ENCODE measurements at regions not wholly inside any gene's neighbourhood (a gene's known extent, or its start where the extent isn't known, plus 50 kb on each side); places are given as distances from the start of the nearest gene placed in this dataset.
A peak's percentile ranks its signal among the peaks of the same experiment; 100 is the strongest.

DNA sequence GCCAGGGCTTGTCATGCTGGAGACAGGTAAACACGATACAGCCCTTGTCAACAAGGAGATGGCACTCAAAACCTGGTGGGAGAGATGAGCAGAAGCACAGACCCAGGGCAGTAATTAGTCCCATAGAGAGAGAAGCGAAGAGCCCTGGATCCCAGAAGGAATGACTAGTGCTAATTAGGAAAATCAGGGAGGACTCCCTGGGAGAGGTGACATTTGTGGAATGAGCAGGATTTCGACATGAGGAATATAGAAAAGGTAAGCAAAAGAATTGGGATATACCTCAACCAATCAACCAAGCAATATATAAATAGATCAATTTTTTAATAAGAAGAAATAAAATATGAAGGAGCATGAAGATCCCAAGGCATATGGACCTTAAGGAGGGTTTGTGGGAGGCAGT lies 98.5 kb upstream of the GJB5 start:
- no peak for DNase-seq
- in situ Hi-C loops (cut with HindIII; ENCODE audit: low pct_ligation_motif_present, low pct_unique_long_range_greater_than_20kb, low sequenced_read_pairs) = no loop called here

DNA sequence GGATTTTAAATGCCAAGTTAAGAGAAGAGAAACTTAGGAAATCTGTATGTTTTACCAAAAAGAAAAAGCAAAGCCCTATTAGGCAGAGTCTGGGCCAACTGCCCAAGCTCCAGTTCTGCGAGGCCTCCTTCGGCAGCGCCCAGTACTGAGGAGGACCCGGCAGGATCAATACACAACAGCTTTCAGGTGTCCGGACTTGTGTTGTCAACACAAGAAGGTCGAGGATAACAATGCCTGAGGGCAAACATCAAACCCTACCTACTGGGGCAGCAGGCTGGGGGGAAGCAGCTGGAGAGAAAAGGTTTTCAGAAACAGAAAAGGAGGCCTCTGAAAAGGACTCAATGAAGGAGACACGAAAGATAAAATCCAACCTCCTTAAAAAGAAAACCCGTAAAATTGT lies 98.1 kb upstream of the GJB5 start:
- no peak for DNase-seq
- in situ Hi-C loops (cut with HindIII; ENCODE audit: low pct_ligation_motif_present, low pct_unique_long_range_greater_than_20kb, low sequenced_read_pairs) = no loop called here

DNA sequence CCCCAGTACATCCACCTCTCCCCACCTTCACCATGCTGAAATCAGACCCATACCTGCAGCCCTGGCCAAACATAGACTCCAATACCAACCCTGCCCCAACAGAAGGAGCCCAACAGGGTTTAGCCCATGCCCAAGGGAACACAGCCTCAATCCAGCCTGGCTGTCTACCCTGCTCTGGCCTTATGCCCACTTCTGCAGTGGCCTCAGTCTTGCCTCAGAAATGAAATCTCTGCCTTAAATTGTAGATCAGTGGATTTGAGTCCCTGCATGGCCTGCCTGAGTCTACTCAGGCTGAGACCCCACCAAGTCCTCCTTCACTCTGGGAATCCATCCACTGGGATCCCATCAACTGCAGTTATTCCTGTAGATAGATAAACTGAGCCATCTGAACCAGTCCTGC lies 97.6 kb upstream of the GJB5 start:
- in situ Hi-C loops (cut with HindIII; ENCODE audit: low pct_ligation_motif_present, low pct_unique_long_range_greater_than_20kb, low sequenced_read_pairs) = no loop called here
- DNase-seq = no peak

DNA sequence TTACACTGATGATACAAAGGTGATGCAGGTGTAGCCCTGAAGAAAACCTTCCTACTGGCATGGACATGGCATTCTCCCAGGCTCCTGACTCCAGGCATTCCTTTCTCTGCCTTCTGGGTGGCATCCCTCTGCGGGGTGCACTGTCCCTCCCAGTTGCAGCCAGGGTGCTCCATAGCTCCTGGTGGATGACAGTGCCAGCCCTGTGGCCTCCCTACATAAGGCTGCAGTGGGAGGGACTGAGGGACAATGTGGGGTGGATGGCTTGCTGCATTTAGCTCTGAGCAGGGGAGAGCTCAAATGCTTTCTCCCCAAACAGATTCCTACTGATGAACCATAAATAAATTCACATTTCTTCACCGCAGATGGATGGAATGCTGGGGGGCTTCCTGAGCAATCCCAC lies 97.0 kb upstream of the GJB5 start:
- DNase-seq = no peak
- in situ Hi-C loops (cut with HindIII; ENCODE audit: low pct_ligation_motif_present, low pct_unique_long_range_greater_than_20kb, low sequenced_read_pairs) = no loop called here

DNA sequence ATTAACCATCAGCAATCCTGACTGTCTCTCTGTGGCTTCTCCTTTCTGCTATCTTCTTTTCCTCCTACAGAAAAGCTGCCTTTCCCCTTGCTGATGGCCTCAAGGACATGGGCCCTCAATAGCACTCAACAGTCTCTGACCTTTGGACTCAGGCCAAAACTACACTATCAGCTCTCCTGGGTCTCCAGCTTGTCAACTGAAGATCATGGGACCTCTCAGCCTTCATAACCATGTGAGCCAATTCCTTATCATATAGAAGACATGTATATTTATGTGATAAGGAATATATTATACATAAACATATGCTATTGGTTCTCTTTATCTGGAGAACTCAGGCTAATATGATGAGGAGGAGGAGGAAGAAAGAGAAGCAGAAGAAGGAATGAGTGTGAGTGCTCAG lies 91.8 kb upstream of the GJB5 start:
- in situ Hi-C loops (cut with HindIII; ENCODE audit: low pct_ligation_motif_present, low pct_unique_long_range_greater_than_20kb, low sequenced_read_pairs) = no loop called here
- DNase-seq = no peak

DNA sequence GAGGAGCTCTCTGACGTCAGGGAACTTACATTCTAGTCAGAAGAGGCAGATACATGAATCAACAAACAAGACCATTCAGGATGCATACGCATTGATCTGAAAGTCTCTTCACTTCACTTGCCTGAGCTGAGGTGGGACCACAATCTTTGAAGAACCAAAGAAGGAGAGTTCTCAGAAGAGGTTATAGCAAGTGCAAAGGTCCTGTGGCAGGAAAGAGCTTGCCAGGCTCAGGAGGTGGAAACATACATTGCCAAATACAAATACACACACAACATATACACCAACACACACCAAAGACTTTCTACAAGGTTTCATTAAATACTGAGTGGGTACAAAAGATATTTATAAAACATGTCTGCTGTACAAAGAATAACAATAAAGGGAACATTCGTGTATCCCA lies 86.8 kb upstream of the GJB5 start:
- no peak for DNase-seq
- in situ Hi-C loops (cut with HindIII; ENCODE audit: low pct_ligation_motif_present, low pct_unique_long_range_greater_than_20kb, low sequenced_read_pairs) = no loop called here

DNA sequence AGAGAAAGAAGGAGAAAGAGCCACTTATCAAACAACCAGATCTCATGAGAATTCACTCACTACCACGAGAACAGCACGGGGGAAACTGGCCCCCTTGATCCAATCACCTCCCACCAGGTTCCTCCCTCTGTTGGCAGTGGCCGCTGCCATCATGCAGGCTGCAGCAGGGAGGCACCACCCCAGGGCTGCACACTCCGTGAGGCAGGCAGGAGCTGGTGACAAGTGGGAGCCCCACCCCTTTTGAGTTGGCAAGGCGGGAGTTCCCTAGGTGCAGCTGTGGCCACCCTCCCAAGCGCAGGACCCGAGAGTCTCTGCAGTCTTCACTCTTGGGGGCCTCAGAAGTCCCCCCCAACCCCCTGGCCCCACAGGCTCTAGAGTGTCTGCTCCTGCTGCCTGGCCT lies 83.9 kb upstream of the GJB5 start:
- in situ Hi-C loops (cut with HindIII; ENCODE audit: low pct_ligation_motif_present, low pct_unique_long_range_greater_than_20kb, low sequenced_read_pairs) = no loop called here
- DNase-seq = no peak

DNA sequence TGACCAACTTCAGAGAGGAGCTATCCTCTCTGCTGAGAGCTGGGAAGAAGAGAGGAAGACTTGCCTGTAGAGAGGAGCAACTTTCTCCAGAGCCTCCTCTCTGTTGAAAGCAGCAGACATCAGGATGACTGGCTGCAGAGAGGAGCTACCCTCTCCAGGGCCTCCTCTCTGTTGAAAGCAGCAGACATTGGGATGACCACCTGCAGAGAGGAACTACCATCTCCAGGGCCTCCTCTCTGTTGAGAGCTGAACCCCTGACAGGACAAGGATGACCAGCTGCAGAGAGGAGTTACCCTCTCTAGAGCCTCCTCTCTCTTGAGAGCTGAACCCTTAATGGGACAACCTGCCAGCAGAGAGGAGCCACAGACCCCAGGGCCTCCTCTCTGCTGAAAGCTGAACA lies 83.0 kb upstream of the GJB5 start:
- in situ Hi-C loops (cut with HindIII; ENCODE audit: low pct_ligation_motif_present, low pct_unique_long_range_greater_than_20kb, low sequenced_read_pairs) = no loop called here
- DNase-seq = no peak

DNA sequence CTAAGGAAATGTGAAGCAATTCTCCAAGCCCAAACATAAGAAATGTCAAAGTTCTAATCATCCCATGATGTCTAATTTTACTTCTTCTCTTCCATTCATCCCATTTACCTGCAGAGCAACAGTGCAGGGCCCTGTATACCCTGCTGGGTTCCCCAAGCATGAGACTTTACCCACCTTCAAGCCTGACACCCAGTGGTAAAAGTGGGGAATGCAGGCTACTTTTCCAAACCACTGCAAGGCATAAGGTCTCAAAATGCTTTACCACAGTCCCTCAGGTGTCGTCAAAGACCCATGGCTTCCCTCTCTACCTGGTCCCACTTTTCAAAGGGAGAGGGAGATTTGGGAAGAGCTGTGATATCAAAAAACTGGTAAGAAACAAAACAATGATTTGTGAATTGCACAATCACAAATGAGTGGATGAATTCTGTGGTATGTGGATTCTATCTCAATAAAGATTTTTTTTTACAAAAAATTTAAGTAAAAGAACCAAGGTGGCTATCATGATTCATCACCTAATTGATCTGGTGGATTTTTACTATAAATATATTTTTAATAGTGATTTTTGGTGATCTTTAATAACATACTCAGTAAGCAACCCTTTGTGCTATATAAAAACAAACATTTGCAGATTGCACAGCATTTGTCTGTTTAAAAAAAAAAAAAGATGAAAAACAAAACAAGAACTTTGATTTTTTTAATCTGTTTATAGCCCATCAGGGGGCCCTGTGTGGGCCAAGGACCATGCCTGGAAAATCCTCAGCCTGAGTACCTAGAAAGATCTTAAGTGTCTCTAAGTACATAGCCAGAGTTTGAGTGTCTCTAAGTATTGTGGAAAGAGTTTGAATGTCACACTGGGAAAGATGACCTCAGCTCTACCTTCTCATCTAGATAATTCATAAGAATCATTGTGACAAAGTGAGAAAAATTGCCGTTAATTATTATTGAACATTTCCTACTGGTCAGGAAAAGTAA lies 73.1 kb upstream of the GJB5 start:
- DNase-seq = peak; percentile 34

DNA sequence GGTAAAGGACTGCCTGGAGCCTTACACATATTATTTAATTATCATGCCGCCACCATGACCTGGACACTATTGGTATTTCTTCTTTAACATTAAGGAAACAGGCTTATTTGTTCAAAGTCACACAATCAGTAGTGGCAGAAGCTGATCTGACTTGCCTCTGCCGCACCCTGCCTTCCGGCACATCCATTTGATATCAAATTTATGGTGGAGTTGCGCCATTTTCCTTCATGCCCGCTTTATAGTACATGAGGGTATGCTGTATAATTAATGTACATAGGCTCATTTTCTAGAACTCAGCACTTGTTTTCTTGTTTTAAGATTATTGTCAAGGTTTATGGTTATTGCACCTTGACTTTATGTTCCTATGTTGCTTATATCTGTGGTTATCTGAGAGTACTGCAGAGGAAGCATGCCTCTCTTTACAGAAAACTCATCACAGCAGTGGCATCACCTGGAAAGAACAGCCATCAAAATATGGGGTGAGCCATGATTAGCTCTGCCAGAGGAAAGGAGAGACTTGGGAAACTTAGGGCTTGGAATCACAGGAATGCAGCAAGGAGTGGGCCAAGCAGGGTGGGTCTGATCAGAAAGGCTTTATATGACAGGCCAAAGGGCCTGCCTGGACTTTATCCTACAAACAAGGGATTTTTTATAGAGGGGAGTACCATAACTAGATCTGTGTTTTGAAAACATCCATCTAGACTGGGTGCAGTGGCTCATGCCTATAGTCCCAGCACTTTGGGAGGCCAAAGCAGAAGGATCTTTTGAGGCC lies 72.2 kb upstream of the GJB5 start:
- DNase-seq = no peak
- in situ Hi-C loops (cut with HindIII; ENCODE audit: low pct_ligation_motif_present, low pct_unique_long_range_greater_than_20kb, low sequenced_read_pairs) = no loop called here

More for the DNA sequence above, 73.1 kb upstream of the GJB5 start:
- in situ Hi-C loops (cut with HindIII; ENCODE audit: low pct_ligation_motif_present, low pct_unique_long_range_greater_than_20kb, low sequenced_read_pairs) = no loop called here

DNA sequence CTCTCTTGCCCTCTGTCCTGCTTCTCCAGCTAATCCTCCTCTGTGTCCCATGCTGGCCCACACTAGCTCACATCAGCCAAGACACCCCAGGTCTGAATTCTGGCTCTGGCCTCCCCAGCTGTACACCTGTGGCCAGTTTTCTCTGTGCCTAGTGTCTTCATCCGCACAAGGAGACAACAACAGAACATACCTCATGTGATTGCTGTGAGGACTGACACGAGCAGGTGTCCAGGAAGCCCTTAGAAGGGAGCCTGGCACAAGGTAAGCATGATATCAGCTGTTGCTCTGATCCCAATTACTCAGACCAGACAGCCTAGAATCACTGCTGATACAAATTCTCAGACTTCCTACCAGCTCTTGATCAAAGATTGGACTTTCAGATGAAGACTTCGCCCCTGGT lies 71.2 kb upstream of the GJB5 start:
- in situ Hi-C loops (cut with HindIII; ENCODE audit: low pct_ligation_motif_present, low pct_unique_long_range_greater_than_20kb, low sequenced_read_pairs) = no loop called here
- DNase-seq = no peak

DNA sequence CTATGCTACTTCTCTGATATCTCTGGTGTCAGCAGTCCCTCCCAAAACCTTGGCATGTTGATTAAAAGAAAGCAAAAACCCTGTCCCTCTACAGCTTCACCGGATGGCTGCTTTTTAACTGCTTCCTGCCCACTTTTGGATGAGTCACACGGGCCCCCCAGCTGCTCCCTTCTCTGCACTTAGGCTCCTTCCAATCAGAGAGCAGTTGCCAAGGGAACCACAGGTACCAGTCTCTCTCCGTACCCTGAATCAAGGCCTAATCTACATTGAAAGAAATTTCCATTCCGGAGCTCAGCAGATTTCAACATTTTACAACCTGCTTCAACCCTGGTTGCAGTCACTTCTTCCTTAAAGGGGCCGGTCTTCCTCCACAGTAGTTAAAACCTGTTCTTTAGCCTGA lies 70.6 kb upstream of the GJB5 start:
- in situ Hi-C loops (cut with HindIII; ENCODE audit: low pct_ligation_motif_present, low pct_unique_long_range_greater_than_20kb, low sequenced_read_pairs) = no loop called here
- no peak for DNase-seq

DNA sequence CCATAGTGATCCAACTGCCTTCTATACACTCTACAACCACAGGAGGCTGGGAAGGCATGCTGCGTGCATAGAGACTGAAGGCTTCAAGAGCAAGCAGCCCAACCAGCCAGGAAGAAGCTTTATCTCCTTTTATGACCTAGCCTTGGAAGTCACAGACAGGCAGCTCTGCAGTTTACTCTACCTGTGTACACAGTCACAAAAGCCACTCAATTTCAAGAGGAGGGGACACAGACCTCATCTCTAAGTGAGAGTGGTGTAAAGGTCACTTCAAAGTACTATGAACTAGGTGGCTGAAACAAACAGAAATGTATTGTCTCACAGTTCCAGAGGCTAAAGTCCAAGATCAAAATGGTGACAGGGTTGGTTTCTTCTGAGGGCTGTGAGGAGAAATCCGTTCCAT lies 69.6 kb upstream of the GJB5 start:
- in situ Hi-C loops (cut with HindIII; ENCODE audit: low pct_ligation_motif_present, low pct_unique_long_range_greater_than_20kb, low sequenced_read_pairs) = no loop called here
- DNase-seq = no peak

DNA sequence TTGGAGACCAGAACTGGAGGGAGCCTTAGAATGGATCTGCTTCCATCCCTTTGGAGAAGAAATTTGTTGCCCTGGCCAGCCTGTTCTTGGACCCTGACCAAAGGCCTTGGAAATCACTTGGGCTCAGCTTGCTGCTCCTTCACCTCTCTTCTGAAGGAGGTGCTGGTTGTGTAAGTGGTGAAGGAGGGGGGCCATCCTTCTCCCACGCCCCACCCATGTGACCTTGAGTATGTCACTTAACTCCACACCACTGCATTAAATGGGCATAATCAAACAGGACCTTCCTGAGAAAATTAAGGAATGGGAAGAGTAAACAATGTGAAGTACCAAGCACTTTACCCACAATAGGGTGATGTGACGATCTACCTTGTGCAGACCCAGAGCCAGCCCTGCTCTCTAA lies 68.3 kb upstream of the GJB5 start:
- in situ Hi-C loops (cut with HindIII; ENCODE audit: low pct_ligation_motif_present, low pct_unique_long_range_greater_than_20kb, low sequenced_read_pairs) = no loop called here

DNA sequence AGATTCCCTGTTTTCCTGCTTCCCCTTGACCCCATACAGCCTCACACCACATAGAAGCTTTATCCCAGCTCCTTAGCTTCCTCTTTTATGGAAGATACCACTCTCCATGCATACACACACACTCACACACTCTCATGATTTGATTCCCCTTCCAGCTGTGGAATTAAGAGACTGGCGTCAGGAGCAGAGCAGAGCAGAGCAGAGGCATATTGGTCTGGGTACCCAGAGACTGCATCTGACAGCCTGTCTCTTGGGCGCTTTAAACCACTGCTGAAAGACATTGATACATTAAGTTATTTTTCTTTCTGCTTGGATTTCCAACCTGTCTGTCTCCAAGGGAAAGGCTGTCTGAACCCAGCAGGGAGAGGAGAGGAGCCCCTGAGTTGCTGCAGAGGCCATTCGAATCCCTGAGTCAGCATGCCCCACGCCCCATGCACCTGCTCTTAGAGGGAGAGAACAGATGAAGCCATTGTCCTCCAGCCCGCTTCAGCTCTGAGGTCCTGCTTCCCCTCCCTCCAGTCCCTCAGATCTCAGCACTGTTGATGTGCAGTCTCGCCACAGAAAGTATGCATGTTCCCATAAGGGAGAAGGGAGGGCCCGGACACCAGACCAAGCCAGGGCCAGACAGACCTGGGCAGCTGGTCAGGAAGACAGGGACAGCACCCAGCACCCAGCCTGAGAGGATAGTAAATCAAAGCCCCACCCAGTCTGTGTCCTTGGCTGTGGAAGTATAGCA lies 66.7 kb upstream of the GJB5 start:
- in situ Hi-C loops (cut with HindIII; ENCODE audit: low pct_ligation_motif_present, low pct_unique_long_range_greater_than_20kb, low sequenced_read_pairs) = no loop called here

More for the DNA sequence above, 68.3 kb upstream of the GJB5 start:
- DNase-seq = no peak

DNA sequence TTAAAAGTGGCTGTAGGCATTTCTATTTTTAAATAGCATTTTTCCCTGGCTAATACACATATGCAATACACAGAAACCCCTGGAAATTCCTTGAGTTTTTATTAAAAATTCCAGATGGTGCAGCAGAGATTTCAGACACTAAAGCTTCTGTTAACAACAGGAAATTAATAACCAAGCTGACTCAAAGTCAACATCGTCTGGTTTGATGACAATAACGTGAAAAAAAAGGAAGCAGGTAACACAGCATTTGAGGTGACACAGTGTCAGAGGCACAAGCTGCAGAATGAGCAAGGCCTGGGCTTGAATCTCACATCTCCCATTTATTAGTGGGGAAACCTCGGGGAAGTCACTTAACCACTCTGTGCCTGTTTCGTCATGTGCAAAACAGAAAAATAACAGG lies 64.6 kb upstream of the GJB5 start:
- DNase-seq = no peak
- in situ Hi-C loops (cut with HindIII; ENCODE audit: low pct_ligation_motif_present, low pct_unique_long_range_greater_than_20kb, low sequenced_read_pairs) = no loop called here

More for the DNA sequence above, 66.7 kb upstream of the GJB5 start:
- DNase-seq = no peak

DNA sequence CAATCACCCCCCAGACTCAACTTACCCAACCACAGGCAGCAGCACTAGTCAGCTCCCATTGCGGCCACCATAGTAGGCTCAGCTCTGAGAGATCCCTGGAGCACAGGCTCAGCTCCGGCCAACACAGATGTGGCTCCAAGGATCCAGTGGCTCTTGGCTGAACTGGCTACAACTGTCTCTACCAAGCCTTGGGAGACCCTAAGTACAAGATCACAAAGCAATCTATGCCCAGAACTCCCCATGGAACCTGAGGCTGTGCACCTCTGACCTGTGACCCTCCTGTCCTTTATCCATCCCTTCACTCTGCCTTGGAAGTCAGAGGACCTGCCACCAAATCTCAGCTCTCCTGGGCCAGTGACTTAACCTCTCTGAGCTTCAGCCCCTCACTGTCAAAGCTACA lies 61.8 kb upstream of the GJB5 start:
- in situ Hi-C loops (cut with HindIII; ENCODE audit: low pct_ligation_motif_present, low pct_unique_long_range_greater_than_20kb, low sequenced_read_pairs) = no loop called here
- DNase-seq = no peak

DNA sequence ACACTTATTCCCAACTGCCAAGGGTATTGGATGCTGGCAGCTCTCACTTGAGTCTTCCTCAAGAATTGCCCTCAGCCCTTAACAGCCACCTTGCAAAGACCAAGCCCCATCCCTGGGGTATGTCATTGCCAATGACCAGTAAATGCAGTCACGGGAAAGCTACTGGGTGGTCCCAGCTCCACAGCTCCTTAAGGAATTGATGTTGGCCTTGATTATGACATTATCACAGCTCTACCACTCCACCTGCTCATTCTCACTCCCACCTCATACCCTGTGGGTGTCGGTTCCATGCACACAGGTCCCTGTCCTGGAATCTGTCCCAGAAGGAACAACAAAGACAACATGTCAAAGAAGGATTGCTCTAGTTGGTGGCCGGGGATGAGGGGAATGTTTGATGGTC lies 60.5 kb upstream of the GJB5 start:
- in situ Hi-C loops (cut with HindIII; ENCODE audit: low pct_ligation_motif_present, low pct_unique_long_range_greater_than_20kb, low sequenced_read_pairs) = no loop called here
- no peak for DNase-seq

DNA sequence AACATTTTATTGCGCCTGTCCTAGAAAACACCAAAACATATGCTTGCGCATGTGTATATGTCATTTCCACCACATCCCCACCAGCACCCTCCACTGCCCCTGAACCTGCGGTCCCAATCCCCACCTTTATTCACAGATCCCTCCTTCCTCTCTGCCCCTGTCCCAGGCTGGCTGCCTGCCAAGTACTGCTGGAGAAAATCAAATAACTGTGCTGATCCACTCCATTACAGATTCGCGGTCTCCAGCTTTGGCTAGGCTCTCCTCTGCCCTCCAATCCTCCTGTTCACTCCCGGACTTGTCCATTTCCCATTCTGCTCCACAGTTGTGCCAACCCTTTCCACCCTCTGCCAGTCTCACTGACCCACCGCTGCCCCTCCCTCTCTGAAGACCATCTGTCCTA lies 59.3 kb upstream of the GJB5 start:
- in situ Hi-C loops (cut with HindIII; ENCODE audit: low pct_ligation_motif_present, low pct_unique_long_range_greater_than_20kb, low sequenced_read_pairs) = no loop called here
- DNase-seq = no peak

All from ACHN (cell line).